GM12864 (cell line): ENCODE measurements at regions not wholly inside any gene's neighbourhood (a gene's known extent, or its start where the extent isn't known, plus 50 kb on each side); places are given as distances from the start of the nearest gene placed in this dataset.

ENCODE experiments used
- DNase-seq: peaks from one replicate; pipeline ENCODE4 v3.0.0-alpha.2; 2011; ENCODE audit warnings: low read depth
- H3K4me3 ChIP-seq: 2 replicates; pipeline ENCODE4 v1.5.1; 2011; ENCODE audit warnings: mild to moderate bottlenecking, low read depth, low read length, control low read depth
- TF ChIP-seq, protein P1 (sequence below): IDR thresholded peaks from 2 replicates; pipeline ENCODE4 v1.5.1; 2011; ENCODE audit warnings: low read depth, mild to moderate bottlenecking, moderate library complexity, low read length, control low read depth, inconsistent platforms; ENCODE audit errors: missing control alignments

DNA sequence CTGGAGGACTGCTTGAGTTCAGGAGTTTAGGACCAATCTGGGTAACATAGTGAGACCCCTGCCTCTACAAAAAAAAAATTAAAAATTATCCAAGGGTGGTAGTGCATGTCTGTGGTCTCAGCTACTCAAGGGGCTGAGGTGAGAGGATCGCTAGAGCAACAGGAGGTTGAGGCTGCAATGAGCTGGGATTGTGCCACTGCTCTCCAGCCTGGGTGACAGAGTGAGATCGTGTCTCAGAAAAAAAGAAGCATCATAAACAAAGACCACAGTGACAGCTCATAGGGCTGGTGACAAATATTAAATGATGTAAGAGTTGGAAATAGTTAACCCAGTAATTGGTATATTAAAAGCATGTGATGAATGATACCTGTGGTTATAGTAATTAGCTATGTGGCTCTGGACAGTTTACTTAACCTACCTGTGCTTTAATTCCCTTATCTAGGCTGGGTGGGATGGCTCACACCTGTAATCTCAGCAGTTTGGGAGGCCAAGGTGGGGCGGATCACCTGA is 68.0 kb downstream of the GSC start:
- DNase-seq = no peak
- H3K4me3 ChIP-seq = no peak overlapping the region
- TF ChIP-seq, protein P1, sequence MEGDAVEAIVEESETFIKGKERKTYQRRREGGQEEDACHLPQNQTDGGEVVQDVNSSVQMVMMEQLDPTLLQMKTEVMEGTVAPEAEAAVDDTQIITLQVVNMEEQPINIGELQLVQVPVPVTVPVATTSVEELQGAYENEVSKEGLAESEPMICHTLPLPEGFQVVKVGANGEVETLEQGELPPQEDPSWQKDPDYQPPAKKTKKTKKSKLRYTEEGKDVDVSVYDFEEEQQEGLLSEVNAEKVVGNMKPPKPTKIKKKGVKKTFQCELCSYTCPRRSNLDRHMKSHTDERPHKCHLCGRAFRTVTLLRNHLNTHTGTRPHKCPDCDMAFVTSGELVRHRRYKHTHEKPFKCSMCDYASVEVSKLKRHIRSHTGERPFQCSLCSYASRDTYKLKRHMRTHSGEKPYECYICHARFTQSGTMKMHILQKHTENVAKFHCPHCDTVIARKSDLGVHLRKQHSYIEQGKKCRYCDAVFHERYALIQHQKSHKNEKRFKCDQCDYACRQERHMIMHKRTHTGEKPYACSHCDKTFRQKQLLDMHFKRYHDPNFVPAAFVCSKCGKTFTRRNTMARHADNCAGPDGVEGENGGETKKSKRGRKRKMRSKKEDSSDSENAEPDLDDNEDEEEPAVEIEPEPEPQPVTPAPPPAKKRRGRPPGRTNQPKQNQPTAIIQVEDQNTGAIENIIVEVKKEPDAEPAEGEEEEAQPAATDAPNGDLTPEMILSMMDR = no peak

DNA sequence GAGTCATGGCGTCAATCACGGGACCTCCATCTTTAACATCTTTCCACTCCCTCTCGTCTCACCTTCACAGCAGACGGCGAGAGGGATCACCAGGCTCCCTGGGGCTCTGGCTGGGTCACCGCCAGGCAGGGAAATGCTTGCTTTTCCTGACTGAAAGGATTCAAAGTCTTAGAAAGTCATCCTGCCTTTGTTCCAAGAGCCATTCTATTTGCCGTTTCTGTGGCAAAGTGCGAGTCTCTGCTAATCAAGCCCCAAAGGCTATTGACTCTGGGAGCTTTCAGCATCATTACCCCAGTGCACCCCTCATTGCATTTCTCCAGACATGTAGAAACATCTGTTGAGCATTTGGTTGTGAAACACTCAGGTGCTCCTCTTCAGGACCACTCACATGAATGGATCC is 69.6 kb downstream of the GSC start:
- TF ChIP-seq, protein P1 = no peak
- DNase-seq = no peak
- no peak overlapping the region for H3K4me3 ChIP-seq

DNA sequence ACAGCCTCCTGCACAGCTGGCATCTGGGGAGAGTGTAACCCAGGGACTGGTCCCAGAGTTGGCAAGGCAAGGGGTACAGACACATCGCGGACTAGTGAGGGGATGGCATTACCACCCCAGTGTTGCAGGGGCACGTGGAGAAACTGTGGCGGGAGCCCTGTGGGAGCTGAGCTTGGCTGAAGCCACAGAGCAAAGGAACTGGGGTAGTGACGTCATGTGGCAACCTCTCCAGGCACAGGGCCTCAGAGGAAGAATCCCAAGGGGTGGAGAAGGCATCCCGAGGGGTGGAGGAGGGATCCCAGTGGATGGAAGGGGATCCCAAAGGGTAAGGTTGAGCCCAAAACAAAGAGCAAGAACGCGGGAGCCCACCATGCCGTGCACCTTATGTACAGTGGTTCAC is 70.1 kb downstream of the GSC start:
- TF ChIP-seq, protein P1 = no peak
- no peak overlapping the region for H3K4me3 ChIP-seq
- no peak for DNase-seq

DNA sequence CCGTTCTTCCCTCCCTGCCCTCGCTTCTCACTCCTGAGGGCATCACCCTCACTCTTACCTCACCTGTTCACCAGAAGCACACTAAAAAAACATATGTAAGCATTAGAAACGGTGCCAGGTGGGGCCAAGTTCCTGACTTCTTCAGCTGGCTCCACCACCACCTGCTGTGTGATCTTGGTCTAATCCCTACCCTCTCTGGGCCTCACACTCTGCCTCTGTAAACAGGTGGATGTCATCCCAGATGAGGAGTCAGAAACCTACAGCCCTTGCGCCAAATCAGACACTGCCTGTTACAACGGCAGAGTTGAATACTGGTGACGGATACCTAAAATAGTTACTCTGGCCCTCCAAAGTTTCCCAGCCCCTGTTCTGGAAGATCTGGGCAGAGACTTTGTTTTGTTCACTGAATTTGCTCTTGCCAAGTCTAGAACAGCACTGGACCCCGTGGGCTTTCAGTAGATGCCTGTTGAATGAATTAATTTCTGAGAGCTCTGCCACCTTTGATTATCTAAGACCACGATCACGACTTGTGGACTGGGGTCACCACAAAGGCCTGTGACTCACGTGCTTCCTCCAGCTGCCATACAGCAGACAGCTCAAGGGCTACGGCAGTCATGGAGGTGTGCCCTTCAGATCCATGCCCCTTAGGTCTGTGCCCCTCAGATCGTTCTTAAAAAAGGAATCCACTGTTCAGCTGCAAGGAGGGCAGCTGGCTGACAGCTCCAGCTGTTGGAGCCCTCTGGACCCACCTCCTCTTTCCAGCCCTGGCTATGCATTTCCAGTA is 71.9 kb downstream of the GSC start:
- no peak overlapping the region for H3K4me3 ChIP-seq
- no peak for DNase-seq
- TF ChIP-seq, protein P1 = no peak

DNA sequence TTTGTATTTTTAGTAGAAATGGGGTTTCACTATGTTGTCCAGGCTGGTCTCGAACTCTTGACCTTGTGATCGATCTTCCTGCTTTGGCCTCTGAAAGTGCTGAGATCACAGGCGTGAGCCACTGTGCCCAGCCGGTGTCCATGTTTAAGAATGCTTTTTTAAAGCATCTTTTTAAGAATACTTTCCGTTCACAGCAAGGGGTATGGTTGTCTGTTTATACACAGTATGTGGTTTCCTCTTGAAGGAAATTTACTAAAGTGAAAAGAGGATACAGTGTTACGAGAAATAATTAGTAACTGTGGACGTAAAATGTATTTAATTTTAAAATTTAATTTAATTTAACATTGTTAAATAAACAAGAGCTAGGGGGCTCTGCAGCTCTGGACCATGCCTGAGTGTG is 73.4 kb downstream of the GSC start:
- TF ChIP-seq, protein P1 = no peak
- no peak for DNase-seq

DNA sequence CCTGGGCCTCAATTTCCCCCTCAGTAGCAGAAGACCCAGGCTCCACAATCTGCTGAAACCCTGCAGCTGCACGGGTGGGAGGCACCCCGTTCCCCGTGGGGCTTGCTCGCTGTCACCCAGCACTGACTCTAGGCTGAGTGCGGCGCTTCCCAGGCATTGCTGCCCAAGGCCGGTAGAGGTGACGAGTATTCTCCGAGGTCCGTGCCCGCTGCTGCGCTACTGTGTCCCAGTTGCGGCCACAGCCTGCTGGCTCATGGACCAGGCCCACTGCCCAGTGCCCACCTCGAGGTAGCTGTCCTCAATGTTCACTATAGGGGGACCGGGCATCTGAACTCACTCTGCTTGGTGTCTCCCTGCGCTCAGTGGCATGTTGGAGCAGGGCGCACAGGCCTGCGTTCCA is 74.7 kb downstream of the GSC start:
- TF ChIP-seq, protein P1 = no peak
- no peak overlapping the region for H3K4me3 ChIP-seq
- no peak for DNase-seq

More for the DNA sequence above, 73.4 kb downstream of the GSC start:
- H3K4me3 ChIP-seq = no peak overlapping the region

DNA sequence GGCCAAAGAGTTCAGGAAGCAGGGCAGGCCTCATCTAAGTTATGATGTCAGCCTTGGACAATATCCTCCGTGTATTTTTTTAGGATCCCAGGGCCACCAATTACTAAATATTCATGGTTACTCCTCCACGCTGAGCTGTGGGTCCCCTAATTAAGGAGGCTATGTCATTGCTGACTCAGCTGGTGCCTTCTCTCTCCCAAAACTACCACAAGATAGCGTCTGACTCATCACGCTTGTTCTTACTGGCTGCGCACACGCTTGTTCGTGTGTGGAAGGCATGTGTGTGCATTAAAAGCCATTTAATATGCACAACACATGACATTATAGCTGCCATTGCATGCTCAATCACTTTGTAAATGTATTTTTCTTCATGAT is 78.3 kb downstream of the GSC start:
- TF ChIP-seq, protein P1 = no peak
- no peak overlapping the region for H3K4me3 ChIP-seq
- DNase-seq = no peak
